Esophagus muscularis mucosa (tissue), 4 donors: ENCODE measurements at regions not wholly inside any gene's neighbourhood (a gene's known extent, or its start where the extent isn't known, plus 50 kb on each side); places are given as distances from the start of the nearest gene placed in this dataset.

ENCODE experiments used
- DNase-seq: peaks from one replicate; pipeline ENCODE4 v3.0.0-alpha.2; 2017; ENCODE audit errors: extremely low spot score
- H3K27ac ChIP-seq, 4 donors: fragments of 200-600 bp; sonication (generic); replicated peaks in 1 of 4; 1 replicate in 3 of 4; 2 replicates in 1 of 4; pipeline ENCODE4 v1.5.1; 2016 to 2019; ENCODE audit warnings: mild to moderate bottlenecking in 1 of 4
- H3K27me3 ChIP-seq, 4 donors: fragments of 200-600 bp; sonication (generic); one replicate each; pipeline versions ENCODE4 v1.5.1 to v1.6.0; 2016 to 2019
- H3K36me3 ChIP-seq, 4 donors: fragments of 200-600 bp; sonication (generic); one replicate each; pipeline ENCODE4 v1.5.1; 2016 to 2019
- H3K4me1 ChIP-seq, 4 donors: fragments of 200-600 bp; sonication (generic); one replicate each; pipeline ENCODE4 v1.5.1; 2016 to 2019
- H3K4me3 ChIP-seq, 4 donors: fragments of 200-600 bp; sonication (generic); 1 replicate in 2 of 4; 2 replicates in 2 of 4; pipeline ENCODE4 v1.5.1; 2016 to 2019; ENCODE audit warnings: mild to moderate bottlenecking in 4 of 4, moderate library complexity in 1 of 4
- H3K9me3 ChIP-seq, 4 donors: fragments of 200-600 bp; sonication (generic); 1 replicate in 3 of 4; 2 replicates in 1 of 4; pipeline ENCODE4 v1.5.1; 2016 to 2019
- CTCF ChIP-seq, 3 experiments: fragments of 200-600 bp in 2 of 3; fragments of 450-650 bp in 1 of 3; sonication (generic) in 2 of 3; IDR thresholded peaks; one replicate each; pipeline ENCODE4 v1.5.1; 2017 to 2019; ENCODE audit warnings: antibody characterized with exemption in 3 of 3, mild to moderate bottlenecking in 2 of 3, moderate library complexity in 1 of 3
- EP300 ChIP-seq: sonication (generic); formaldehyde crosslinking; IDR thresholded peaks from one replicate; pipeline ENCODE4 v1.6.1; 2017; ENCODE audit warnings: antibody characterized with exemption
- POLR2A ChIP-seq: fragments of 450-650 bp; IDR thresholded peaks from one replicate; pipeline ENCODE4 v1.6.1; 2017; ENCODE audit warnings: antibody characterized with exemption, moderate library complexity, mild to moderate bottlenecking, low read depth
- POLR2AphosphoS5 ChIP-seq, 2 donors: sonication (generic); formaldehyde crosslinking; IDR thresholded peaks; one replicate each; pipeline ENCODE4 v1.6.1; 2017; ENCODE audit warnings: antibody characterized with exemption in 2 of 2
- WGBS: methylation state at CpG from one replicate; pipeline ENCODE4 v1.1.5; 2018; 5-methylcytosine and 5-hydroxymethylcytosine counted together
- intact Hi-C: fragments of 100-400 bp; cut with DNase I; formaldehyde crosslinking; loops from one replicate; pipeline ENCODE4 v1.15.1; 2023

- H3K9me3 ChIP-seq: no peaks in the 10 kb centered on the region
- H3K36me3 ChIP-seq: no peaks in the 10 kb centered on the region
- H3K4me1 ChIP-seq: peaks cover 9 to 23% (median 17%) of the 10 kb centered on the region in 4 donors
- no peaks in the 10 kb centered on the region for H3K27me3 ChIP-seq
- TF ChIP-seq CTCF (IDR thresholded peaks at IDR 0.05) (peak; percentile 52 to 70 (median 55)), POLR2A (no peak)
- no peak overlapping the region for H3K27ac ChIP-seq
- WGBS: 86% methylated on average over 3 of the region's 3 CpGs
- intact Hi-C loops: loop anchor here (5.0 kb wide), 1 partner anchor 482 kb away; no protein-coding TSS in a partner anchor
- peak; percentile 89 for DNase-seq
- H3K4me3 ChIP-seq: no peak overlapping the region
Observed at GRCh38 chr4:128379860-128380259, 92.2 kb upstream of the PGRMC2 start.

GRCh38 chr4:128378668-128379067, 91.1 kb upstream of the PGRMC2 start:
- H3K9me3 ChIP-seq: no peaks in the 10 kb centered on the region
- intact Hi-C loops: no loop called here
- 84% methylated on average over 3 of the region's 3 CpGs for WGBS
- no peaks in the 10 kb centered on the region for H3K36me3 ChIP-seq
- no peak overlapping the region for H3K4me3 ChIP-seq
- DNase-seq: peak; percentile 21
- peaks cover 0 to 11% (median 6%) of the 10 kb centered on the region in 4 donors for H3K4me1 ChIP-seq
- H3K27ac ChIP-seq: no peak overlapping the region
- no peak for TF ChIP-seq POLR2AphosphoS5 (IDR thresholded peaks at IDR 0.05)
- no peak for TF ChIP-seq CTCF (IDR thresholded peaks at IDR 0.05)
- no peak for TF ChIP-seq POLR2A
- no peak for TF ChIP-seq EP300
- no peaks in the 10 kb centered on the region for H3K27me3 ChIP-seq

- peak; percentile 72 for DNase-seq
- Histone ChIP-seq H3K9me3 (no peaks in the 10 kb centered on the region), H3K4me3 (no peak overlapping the region), H3K4me1 (peaks cover 0 to 21% (median 14%) of the 10 kb centered on the region in 4 donors), H3K36me3 (no peaks in the 10 kb centered on the region), H3K27ac (no peak overlapping the region), H3K27me3 (no peaks in the 10 kb centered on the region)
- intact Hi-C loops: no loop called here
- 75% methylated on average over 4 of the region's 4 CpGs for WGBS
- TF ChIP-seq EP300: no peak
- TF ChIP-seq POLR2AphosphoS5 (IDR thresholded peaks at IDR 0.05): no peak
- TF ChIP-seq POLR2A: no peak
- no peak for TF ChIP-seq CTCF (IDR thresholded peaks at IDR 0.05)
Observed at GRCh38 chr4:128376958-128377357, 89.3 kb upstream of the PGRMC2 start.

GRCh38 chr4:128376303-128376702, 88.7 kb upstream of the PGRMC2 start:
- no peaks in the 10 kb centered on the region for H3K27me3 ChIP-seq
- no peak overlapping the region for H3K4me3 ChIP-seq
- H3K27ac ChIP-seq: no peak overlapping the region
- TF ChIP-seq POLR2A (no peak), CTCF (IDR thresholded peaks at IDR 0.05) (no peak), EP300 (no peak)
- intact Hi-C loops: no loop called here
- peak; percentile 14 for DNase-seq
- no peaks in the 10 kb centered on the region for H3K9me3 ChIP-seq
- WGBS: 96% methylated on average over 5 of the region's 5 CpGs
- H3K36me3 ChIP-seq: no peaks in the 10 kb centered on the region
- H3K4me1 ChIP-seq: peaks cover 3 to 27% (median 21%) of the 10 kb centered on the region in 4 donors

GRCh38 chr4:128373628-128374027, 86.0 kb upstream of the PGRMC2 start:
- Histone ChIP-seq H3K4me1 (peaks cover 4 to 35% (median 23%) of the 10 kb centered on the region in 4 donors), H3K36me3 (no peaks in the 10 kb centered on the region), H3K27ac (no peak overlapping the region), H3K4me3 (no peak overlapping the region), H3K9me3 (peaks cover 0 to 3% (median 0%) of the 10 kb centered on the region in 4 donors), H3K27me3 (no peaks in the 10 kb centered on the region)
- WGBS: 85% methylated on average over 2 of the region's 2 CpGs
- TF ChIP-seq POLR2AphosphoS5 (IDR thresholded peaks at IDR 0.05) (no peak), CTCF (IDR thresholded peaks at IDR 0.05) (no peak), POLR2A (no peak), EP300 (no peak)
- DNase-seq: no peak
- intact Hi-C loops: no loop called here
